WTC11 (cell line): ENCODE measurements at regions not wholly inside any gene's neighbourhood (a gene's known extent, or its start where the extent isn't known, plus 50 kb on each side); places are given as distances from the start of the nearest gene placed in this dataset.

ENCODE experiments used
- ATAC-seq: fragments of 200-7000 bp; cut with Tn5 transposase; 2 replicates; pipeline ENCODE4 v1.10.0; 2021; ENCODE audit warnings: mild to moderate bottlenecking, moderate library complexity
- CTCF ChIA-PET: fragments of 300-600 bp; sonication (Branson Sonifier 250); formaldehyde crosslinking; loops from one replicate; lab custom pipeline; 2021; ENCODE audit warnings: antibody characterized with exemption; lab: Charles Lee
- POLR2A ChIA-PET: fragments of 350-600 bp; sonication (Branson Sonifier 250); formaldehyde crosslinking; loops from one replicate; lab custom pipeline; 2021; ENCODE audit warnings: antibody characterized with exemption; lab: Charles Lee
- DNase-seq: peaks from one replicate; pipeline ENCODE4 v3.0.0; 2021; ENCODE audit warnings: low spot score
- H3K27ac Mint-ChIP-seq: 2 replicates; pipeline ENCODE4 v1.8.0; 2021; ENCODE audit warnings: mixed read lengths
- H3K27me3 Mint-ChIP-seq: 2 replicates; pipeline ENCODE4 v1.8.0; 2021; ENCODE audit warnings: low read depth, mild to moderate bottlenecking, moderate library complexity, mixed read lengths
- H3K36me3 Mint-ChIP-seq: 2 replicates; pipeline ENCODE4 v1.8.0; 2021; ENCODE audit warnings: mixed read lengths
- H3K4me1 Mint-ChIP-seq: 2 replicates; pipeline ENCODE4 v1.8.0; 2022; ENCODE audit warnings: mixed read lengths
- H3K4me3 Mint-ChIP-seq: 2 replicates; pipeline ENCODE4 v1.8.0; 2021; ENCODE audit warnings: mild to moderate bottlenecking, moderate library complexity, mixed read lengths
- H3K9me3 Mint-ChIP-seq: 2 replicates; pipeline ENCODE4 v1.8.0; 2021; ENCODE audit warnings: mixed read lengths
- CREB1 ChIP-seq: sonication (generic); formaldehyde crosslinking; IDR thresholded peaks from 2 replicates; pipeline ENCODE4 v1.8.0; 2023; ENCODE audit warnings: mild to moderate bottlenecking, missing genetic modification reagents
- ESRRA ChIP-seq: sonication (generic); formaldehyde crosslinking; IDR thresholded peaks from 2 replicates; pipeline ENCODE4 v1.8.1; 2022; ENCODE audit warnings: mild to moderate bottlenecking, missing genetic modification reagents, borderline replicate concordance
- MYBL2 ChIP-seq: sonication (generic); formaldehyde crosslinking; IDR thresholded peaks from 2 replicates; pipeline ENCODE4 v1.8.1; 2023; ENCODE audit warnings: mild to moderate bottlenecking, moderate library complexity, missing genetic modification reagents
- NFE2L1 ChIP-seq: sonication (generic); formaldehyde crosslinking; IDR thresholded peaks from 2 replicates; pipeline ENCODE4 v1.8.1; 2023; ENCODE audit warnings: missing genetic modification reagents
- NR1H2 ChIP-seq: sonication (generic); formaldehyde crosslinking; IDR thresholded peaks from 2 replicates; pipeline ENCODE4 v1.9.0; 2021; ENCODE audit warnings: mild to moderate bottlenecking, moderate library complexity, missing genetic modification reagents
- NR3C1 ChIP-seq: sonication (generic); formaldehyde crosslinking; conservative IDR thresholded peaks from 2 replicates; pipeline ENCODE4 v1.8.1; 2023; ENCODE audit warnings: low read depth, mild to moderate bottlenecking, missing genetic modification reagents
- PRRX2 ChIP-seq: fragments of 250-450 bp; sonication (Bioruptor Pico); IDR thresholded peaks from 2 replicates; pipeline ENCODE4 v1.8.0; 2021; ENCODE audit warnings: mild to moderate bottlenecking
- TCF7 ChIP-seq: sonication (generic); formaldehyde crosslinking; IDR thresholded peaks from 2 replicates; pipeline ENCODE4 v1.8.0; 2022; ENCODE audit warnings: mild to moderate bottlenecking, low read depth, missing genetic modification reagents, moderate library complexity
- TEAD4 ChIP-seq: sonication (generic); formaldehyde crosslinking; IDR thresholded peaks from 2 replicates; pipeline ENCODE4 v1.8.0; 2022; ENCODE audit warnings: mild to moderate bottlenecking, missing genetic modification reagents
- ZNF232 ChIP-seq: sonication (generic); formaldehyde crosslinking; IDR thresholded peaks from 2 replicates; pipeline ENCODE4 v1.8.0; 2022; ENCODE audit warnings: mild to moderate bottlenecking, missing genetic modification reagents
- ZNF396 ChIP-seq: fragments of 250-450 bp; sonication (Bioruptor Pico); IDR thresholded peaks from 2 replicates; pipeline ENCODE4 v1.8.0; 2021; ENCODE audit warnings: mild to moderate bottlenecking, moderate library complexity, borderline replicate concordance
- ZNF671 ChIP-seq: fragments of 250-450 bp; sonication (Bioruptor Pico); IDR thresholded peaks from 2 replicates; pipeline ENCODE4 v1.8.0; 2021; ENCODE audit warnings: mild to moderate bottlenecking
- TF ChIP-seq, protein P1 (sequence below): sonication (generic); formaldehyde crosslinking; conservative IDR thresholded peaks from 2 replicates; pipeline ENCODE4 v1.8.1; 2022; ENCODE audit warnings: mild to moderate bottlenecking, missing genetic modification reagents
- TF ChIP-seq, protein P2 (sequence below): sonication (generic); formaldehyde crosslinking; IDR thresholded peaks from 2 replicates; pipeline ENCODE4 v1.8.1; 2022; ENCODE audit warnings: mild to moderate bottlenecking, moderate library complexity, missing genetic modification reagents
- TF ChIP-seq, protein P3 (sequence below): sonication (generic); formaldehyde crosslinking; IDR thresholded peaks from 2 replicates; pipeline ENCODE4 v1.8.1; 2023; ENCODE audit warnings: mild to moderate bottlenecking, missing genetic modification reagents, moderate library complexity
- TF ChIP-seq, protein P4 (sequence below): sonication (generic); formaldehyde crosslinking; IDR thresholded peaks from 2 replicates; pipeline ENCODE4 v1.8.1; 2022; ENCODE audit warnings: mild to moderate bottlenecking, missing genetic modification reagents, moderate library complexity, borderline replicate concordance
- TF ChIP-seq, protein P5 (sequence below): sonication (generic); formaldehyde crosslinking; IDR thresholded peaks from 2 replicates; pipeline ENCODE4 v1.8.0; 2022; ENCODE audit warnings: mild to moderate bottlenecking, missing genetic modification reagents
- TF ChIP-seq, protein P6 (sequence below): sonication (generic); formaldehyde crosslinking; IDR thresholded peaks from 2 replicates; pipeline ENCODE4 v1.8.0; 2022; ENCODE audit warnings: missing genetic modification reagents

DNA sequence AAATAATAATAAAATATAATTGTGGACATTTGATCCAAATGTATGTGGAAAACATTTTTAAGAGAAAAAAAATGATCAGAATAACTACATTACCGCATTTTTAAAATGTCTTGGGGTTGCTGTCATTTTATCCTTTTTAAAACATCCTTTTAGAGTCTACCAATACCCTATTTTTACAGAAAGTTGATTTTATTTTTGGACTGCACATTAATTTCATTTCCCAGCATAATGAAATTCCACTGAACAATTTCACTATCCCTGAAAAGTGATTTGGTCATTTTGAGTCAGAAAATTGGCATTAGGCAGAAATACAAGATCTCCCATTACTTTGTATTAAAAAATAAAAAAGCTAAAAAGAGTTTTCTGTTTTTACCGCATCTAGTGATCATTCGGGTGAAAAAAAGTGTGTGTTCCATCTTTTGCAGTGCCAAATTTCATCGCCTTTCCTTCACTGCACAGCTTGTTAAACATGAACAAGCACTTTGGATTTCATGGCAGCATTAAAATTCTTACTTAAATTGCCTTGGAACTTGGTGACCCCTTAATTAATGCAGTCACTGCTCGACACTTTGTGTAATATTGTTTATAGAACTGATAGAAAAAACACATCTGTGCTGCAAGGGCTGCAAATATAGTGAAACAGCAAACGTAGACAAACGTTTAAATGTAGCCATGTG is 611.7 kb downstream of the TSN start:
- no peaks in the 10 kb centered on the region for H3K27me3 Mint-ChIP-seq
- no peak for TF ChIP-seq PRRX2
- TF ChIP-seq ZNF232 (CRISPR knock-in tag) = no peak
- no peak for TF ChIP-seq MYBL2 (CRISPR knock-in tag)
- no peak for TF ChIP-seq TCF7 (CRISPR knock-in tag)
- TF ChIP-seq ZNF671 (CRISPR knock-in tag) = no peak
- TF ChIP-seq ESRRA = no peak
- no peak for TF ChIP-seq ZNF396 (CRISPR knock-in tag)
- TF ChIP-seq, protein P1, sequence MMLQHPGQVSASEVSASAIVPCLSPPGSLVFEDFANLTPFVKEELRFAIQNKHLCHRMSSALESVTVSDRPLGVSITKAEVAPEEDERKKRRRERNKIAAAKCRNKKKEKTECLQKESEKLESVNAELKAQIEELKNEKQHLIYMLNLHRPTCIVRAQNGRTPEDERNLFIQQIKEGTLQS (CRISPR knock-in tag) = no peak
- TF ChIP-seq, protein P2, sequence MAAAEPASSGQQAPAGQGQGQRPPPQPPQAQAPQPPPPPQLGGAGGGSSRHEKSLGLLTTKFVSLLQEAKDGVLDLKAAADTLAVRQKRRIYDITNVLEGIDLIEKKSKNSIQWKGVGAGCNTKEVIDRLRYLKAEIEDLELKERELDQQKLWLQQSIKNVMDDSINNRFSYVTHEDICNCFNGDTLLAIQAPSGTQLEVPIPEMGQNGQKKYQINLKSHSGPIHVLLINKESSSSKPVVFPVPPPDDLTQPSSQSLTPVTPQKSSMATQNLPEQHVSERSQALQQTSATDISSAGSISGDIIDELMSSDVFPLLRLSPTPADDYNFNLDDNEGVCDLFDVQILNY (CRISPR knock-in tag) = no peak
- no peak for TF ChIP-seq NR3C1
- no peak for TF ChIP-seq NR1H2
- TF ChIP-seq, protein P3, sequence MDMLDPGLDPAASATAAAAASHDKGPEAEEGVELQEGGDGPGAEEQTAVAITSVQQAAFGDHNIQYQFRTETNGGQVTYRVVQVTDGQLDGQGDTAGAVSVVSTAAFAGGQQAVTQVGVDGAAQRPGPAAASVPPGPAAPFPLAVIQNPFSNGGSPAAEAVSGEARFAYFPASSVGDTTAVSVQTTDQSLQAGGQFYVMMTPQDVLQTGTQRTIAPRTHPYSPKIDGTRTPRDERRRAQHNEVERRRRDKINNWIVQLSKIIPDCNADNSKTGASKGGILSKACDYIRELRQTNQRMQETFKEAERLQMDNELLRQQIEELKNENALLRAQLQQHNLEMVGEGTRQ (CRISPR knock-in tag) = no peak
- TF ChIP-seq, protein P4, sequence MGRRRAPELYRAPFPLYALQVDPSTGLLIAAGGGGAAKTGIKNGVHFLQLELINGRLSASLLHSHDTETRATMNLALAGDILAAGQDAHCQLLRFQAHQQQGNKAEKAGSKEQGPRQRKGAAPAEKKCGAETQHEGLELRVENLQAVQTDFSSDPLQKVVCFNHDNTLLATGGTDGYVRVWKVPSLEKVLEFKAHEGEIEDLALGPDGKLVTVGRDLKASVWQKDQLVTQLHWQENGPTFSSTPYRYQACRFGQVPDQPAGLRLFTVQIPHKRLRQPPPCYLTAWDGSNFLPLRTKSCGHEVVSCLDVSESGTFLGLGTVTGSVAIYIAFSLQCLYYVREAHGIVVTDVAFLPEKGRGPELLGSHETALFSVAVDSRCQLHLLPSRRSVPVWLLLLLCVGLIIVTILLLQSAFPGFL (CRISPR knock-in tag) = no peak
- TF ChIP-seq, protein P5, sequence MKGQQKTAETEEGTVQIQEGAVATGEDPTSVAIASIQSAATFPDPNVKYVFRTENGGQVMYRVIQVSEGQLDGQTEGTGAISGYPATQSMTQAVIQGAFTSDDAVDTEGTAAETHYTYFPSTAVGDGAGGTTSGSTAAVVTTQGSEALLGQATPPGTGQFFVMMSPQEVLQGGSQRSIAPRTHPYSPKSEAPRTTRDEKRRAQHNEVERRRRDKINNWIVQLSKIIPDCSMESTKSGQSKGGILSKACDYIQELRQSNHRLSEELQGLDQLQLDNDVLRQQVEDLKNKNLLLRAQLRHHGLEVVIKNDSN (CRISPR knock-in tag) = no peak
- TF ChIP-seq CREB1 (CRISPR knock-in tag) = no peak
- no peak for TF ChIP-seq TEAD4 (CRISPR knock-in tag)
- TF ChIP-seq NFE2L1 (CRISPR knock-in tag) = no peak
- TF ChIP-seq, protein P6, sequence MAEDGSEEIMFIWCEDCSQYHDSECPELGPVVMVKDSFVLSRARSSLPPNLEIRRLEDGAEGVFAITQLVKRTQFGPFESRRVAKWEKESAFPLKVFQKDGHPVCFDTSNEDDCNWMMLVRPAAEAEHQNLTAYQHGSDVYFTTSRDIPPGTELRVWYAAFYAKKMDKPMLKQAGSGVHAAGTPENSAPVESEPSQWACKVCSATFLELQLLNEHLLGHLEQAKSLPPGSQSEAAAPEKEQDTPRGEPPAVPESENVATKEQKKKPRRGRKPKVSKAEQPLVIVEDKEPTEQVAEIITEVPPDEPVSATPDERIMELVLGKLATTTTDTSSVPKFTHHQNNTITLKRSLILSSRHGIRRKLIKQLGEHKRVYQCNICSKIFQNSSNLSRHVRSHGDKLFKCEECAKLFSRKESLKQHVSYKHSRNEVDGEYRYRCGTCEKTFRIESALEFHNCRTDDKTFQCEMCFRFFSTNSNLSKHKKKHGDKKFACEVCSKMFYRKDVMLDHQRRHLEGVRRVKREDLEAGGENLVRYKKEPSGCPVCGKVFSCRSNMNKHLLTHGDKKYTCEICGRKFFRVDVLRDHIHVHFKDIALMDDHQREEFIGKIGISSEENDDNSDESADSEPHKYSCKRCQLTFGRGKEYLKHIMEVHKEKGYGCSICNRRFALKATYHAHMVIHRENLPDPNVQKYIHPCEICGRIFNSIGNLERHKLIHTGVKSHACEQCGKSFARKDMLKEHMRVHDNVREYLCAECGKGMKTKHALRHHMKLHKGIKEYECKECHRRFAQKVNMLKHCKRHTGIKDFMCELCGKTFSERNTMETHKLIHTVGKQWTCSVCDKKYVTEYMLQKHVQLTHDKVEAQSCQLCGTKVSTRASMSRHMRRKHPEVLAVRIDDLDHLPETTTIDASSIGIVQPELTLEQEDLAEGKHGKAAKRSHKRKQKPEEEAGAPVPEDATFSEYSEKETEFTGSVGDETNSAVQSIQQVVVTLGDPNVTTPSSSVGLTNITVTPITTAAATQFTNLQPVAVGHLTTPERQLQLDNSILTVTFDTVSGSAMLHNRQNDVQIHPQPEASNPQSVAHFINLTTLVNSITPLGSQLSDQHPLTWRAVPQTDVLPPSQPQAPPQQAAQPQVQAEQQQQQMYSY (CRISPR knock-in tag) = no peak
- no peaks in the 10 kb centered on the region for H3K36me3 Mint-ChIP-seq
- no peak overlapping the region for H3K4me3 Mint-ChIP-seq
- no peaks in the 10 kb centered on the region for H3K4me1 Mint-ChIP-seq
- ChIA-PET POLR2A (no interaction called here), CTCF (no interaction called here)
- peaks cover 7% of the 10 kb centered on the region for H3K9me3 Mint-ChIP-seq
- no peak for DNase-seq
- H3K27ac Mint-ChIP-seq = no peak overlapping the region
- ATAC-seq = no peak

DNA sequence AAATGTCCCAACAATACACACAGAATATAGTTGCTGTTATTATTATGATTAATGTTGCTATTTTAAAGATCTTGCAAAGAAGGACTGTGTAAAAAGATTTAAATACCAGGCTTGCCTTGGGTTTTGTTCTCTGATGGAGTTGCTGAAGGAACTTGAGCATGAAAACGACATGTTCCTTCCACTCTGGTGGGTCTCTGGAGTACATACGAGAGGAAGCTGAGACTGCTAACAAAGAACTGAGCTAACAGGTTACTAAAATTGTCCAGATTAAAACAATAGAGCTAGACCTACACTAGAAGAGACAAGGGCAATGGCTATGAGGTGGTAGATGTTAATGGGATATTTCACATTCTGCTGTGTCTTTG is 612.2 kb downstream of the TSN start:
- H3K27me3 Mint-ChIP-seq = no peaks in the 10 kb centered on the region
- ChIA-PET CTCF (no interaction called here), POLR2A (no interaction called here)
- TF ChIP-seq, protein P3 (CRISPR knock-in tag) = no peak
- TF ChIP-seq CREB1 (CRISPR knock-in tag) = no peak
- H3K4me1 Mint-ChIP-seq = no peaks in the 10 kb centered on the region
- H3K27ac Mint-ChIP-seq = no peak overlapping the region
- no peaks in the 10 kb centered on the region for H3K36me3 Mint-ChIP-seq
- H3K9me3 Mint-ChIP-seq = peaks cover 12% of the 10 kb centered on the region
- H3K4me3 Mint-ChIP-seq = no peak overlapping the region
- ATAC-seq = no peak
- DNase-seq = no peak
